Activated CD4-positive, alpha-beta T cell treated with anti-CD3 and anti-CD28 coated beads, Interleukin-10, Interleukin-2, amounts not matched to agents 100 ng/mL and 50 ng/mL, durations not matched to agents 16 hours and 8 hours (primary cell): ENCODE measurements at regions not wholly inside any gene's neighbourhood (a gene's known extent, or its start where the extent isn't known, plus 50 kb on each side); places are given as distances from the start of the nearest gene placed in this dataset.
"Not testable (repeated sequence)": the region's sequence is repeated elsewhere in the genome, so short reads cannot be mapped to it uniquely, and the experiment has no call there.

ENCODE experiments used
- DNase-seq: peaks from one replicate; pipeline ENCODE4 v3.0.0-alpha.2; 2020

DNA sequence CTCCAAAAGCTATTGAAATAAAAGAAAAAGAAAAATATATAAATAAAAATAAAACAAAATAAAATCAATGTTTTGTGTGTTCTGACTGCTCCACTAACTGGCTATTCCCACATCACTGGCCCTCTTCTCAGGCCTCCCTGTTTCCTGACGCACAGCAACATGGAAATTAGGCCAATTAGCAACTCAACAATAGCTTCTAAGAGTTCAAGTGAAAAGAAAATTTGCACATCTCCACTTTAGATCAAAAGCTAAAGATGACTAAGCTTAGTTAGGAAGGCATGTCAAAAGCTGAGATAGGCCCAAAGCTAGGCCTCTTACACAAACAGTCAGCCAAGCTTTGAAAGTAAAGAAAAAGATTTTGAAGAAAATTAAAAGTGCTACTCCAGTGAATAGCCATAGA, 200.8 kb downstream of the DUSP6 start:
- DNase-seq = no peak

DNA sequence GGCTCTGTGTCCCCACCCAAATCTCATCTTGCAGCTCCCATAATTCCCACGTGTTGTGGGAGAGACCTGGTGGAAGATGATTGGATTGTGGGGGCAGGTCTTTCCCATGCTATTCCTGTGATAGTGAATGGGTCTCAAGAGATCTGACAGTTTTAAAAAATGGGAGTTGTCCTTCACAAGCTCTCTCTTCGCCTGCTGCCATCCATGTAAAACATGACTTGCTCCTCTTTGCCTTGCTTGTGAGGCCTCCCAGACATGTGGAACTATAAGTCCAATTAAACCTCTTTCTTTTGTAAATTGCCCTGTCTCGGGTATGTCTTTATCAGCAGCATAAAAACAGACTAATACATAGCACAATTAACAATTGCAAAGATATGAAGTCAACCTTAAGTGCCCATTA, 201.5 kb downstream of the DUSP6 start:
- DNase-seq = not testable (repeated sequence)

DNA sequence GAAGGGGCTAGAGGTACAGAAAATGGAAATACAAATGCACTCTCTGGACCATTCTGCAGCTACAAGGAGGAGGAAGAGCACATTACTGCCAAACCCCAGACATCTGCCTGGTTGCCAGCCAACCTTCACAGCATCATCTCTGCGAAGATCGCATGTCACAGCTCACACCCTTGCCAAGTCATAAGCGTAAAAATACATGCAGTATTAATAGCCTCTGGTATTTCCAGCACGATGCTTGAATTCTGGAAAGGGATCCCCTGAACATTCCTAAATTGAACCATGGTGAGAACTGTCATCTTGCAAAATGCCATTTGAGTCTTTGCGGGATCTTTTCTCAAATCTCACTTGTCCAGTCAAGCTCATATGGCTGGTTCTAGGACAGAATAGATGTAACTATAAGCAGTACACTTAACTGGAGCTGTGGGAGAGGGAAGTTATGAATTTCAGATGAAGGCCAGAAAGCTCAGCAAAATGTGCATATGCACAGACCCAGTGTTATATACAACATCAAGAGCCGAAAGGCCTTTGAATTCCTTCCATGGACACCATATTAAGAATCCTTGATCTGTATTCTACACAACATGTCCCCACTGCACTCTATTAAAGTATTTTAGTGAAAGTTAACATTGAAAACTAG, 211.6 kb downstream of the DUSP6 start:
- DNase-seq = no peak

DNA sequence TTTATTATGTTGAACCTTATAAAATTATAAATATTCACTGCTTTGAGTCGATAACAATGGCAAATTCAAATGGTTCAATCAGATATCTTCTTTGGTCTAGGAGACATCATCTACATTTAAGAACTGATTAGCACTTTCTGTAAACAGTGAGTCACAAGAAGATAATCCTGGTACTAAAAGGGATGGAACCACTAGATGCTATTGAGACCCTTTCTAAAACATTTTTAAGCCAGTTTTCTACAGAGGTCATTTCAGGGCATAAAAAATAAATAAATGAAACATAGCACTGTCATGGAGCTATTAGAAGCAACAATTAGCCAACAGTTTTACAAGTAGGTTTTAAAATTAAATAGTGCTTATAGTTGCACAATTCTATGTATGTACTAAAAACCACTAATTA, 212.2 kb downstream of the DUSP6 start:
- no peak for DNase-seq

DNA sequence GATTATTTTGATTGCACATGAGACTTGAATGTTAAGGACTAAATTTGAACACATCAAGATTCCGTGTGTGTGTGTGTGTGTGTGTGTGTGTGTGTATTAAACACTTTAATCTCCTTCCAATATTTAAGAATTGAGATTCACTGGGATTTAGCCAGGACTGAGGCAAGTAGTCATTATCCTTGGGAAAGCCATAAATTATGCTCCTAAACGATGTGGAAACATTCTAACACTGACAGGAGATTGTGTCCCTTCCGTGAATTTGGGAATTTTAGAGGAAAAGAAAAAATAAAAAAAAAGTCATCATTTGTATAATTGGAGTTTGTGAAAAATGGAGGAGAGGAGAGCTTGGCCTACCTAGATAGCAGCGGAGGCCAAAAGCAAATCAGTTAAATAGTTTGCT, 212.9 kb downstream of the DUSP6 start:
- no peak for DNase-seq

DNA sequence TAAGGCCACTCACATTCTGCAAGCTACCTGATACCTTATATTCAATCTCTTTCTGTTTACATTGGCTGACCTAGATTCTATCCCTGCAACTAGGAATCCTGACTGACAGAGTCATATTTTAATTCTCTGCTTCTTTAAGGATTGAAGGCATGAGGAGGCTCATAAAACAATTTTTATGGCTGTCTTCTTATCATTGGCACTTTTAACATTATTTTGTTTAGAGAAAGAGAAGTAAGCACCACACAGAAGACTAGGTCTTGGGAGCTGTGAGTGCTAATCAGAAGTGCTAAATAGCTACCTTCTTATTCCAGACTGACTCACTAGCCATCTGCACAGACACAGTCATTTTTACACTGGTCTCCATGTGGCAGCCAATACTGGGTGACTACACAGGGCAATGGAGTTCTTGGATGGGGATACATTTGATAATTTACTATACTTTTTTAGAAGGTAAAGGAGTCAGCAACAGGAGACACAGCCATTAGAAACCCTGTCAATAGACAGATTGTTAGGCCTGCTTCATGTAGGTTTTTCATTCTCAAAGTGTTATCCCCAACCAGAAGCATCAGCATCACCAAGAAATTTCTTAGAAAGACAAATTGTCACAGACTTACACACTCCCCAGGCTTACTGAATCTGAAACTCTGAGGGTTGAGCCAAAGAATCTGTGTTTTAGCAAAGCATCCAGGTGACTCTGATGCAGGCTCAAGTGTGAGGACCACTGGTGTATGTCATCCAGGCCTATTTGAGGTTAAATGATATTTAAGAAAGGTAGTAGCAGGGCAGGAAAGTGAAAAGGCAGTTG, 214.1 kb downstream of the DUSP6 start:
- peak; percentile 85 for DNase-seq

DNA sequence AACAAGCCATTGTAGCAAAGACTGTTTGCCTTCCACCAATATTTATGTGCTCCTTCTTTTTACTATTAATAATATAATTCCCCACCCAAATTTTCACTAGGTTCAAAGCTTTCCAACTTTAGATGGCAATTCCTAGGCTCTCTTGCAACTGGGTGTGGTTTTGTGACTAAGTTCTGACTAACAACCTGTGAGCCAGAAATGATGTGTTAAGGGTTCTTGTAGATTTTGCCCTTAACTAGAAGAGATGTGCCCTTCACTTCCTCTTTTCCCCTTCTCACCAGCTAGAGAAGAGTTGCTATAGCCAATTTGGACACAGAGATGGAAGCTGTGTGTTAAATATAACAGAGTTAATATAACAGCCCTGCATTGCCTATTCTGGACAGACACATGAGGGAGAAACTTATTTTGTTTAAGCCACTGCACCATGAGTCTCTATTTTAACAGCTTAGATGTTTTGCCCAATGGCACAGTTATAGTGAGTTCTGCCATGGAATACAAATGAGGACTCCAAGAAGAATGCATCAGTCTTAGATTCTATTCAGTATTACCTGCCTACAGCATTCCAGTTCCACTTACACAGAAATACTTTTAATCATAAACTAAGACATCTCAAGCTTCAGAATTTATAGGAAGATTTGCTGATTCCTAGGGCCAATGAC, 216.2 kb downstream of the DUSP6 start:
- DNase-seq = peak; percentile 68

DNA sequence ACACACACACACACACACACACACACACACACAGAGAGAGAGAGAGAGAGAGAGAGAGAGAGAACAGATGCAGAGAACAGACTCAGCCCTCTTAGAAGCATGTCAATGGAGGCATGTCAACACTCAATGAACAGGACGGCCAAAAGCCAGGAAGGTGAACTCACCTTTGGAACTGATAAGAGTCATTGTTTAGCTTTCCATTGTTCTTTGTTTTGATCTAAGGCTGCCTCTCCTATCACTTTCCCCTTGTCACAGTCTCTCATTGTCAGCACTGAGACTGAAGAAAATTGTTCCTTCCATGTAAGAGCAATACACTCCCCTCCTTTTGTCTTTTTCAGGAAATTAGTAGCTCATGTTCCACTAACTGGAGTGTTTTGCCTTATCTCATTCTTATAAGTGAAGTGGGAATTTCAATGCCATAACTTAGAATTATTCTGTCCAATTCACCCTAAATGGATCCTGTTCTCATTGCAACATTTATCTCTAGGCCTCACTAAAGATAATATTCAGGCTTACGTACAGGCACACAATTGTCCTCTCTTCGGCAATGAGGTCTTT, 218.0 kb downstream of the DUSP6 start:
- no peak for DNase-seq

DNA sequence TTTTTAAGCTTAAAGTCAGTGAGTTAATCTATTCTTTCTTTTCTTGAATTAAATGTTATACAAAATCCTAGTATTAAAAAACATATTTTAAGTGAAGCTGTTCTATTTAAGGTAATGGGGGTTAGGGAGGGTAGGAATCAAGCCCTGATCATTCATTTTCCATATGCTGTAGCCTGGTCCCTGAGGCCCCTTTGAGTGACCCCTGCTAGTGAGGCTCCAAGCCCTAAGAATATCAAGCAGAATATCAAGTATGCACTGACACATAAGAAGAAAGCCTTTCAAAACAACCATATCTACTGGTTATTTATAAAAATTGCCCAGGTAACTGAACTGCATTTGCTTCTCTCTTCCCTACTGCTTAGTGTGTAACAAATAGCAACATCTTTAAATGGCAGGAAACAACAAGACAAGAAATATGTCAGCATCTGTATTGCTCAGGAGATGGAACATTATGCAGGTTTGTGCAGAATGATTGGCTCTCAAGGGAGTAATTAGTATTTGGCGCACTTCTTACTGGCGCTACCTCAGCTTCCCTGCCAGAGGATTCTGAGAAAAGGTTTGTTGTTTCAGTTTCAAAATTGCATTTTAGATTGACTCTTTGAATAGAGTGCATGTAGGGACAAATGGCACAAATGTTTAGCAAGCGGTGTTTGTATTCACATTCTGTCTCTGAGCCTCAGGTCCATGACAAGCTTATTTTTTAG, 223.0 kb downstream of the DUSP6 start:
- peak; percentile 54 for DNase-seq

DNA sequence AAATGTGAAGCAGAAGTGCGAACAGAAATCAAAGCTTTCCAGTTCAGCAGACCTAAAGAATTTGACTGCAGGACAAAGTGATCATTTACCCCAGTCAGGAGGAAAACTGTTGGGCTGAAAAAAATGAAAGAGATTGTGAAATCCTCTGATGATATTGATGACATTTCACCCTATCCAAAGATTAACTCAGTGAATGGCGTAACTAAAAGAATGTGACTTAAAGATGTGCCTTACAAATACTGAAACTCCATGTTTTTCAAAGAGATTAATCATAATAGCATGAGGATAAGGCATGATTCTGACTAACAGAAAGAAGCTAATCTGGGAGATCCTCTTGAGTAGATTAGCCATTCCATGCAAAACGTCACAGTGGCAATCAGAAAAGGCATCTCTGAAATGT, 225.6 kb downstream of the DUSP6 start:
- DNase-seq = no peak

DNA sequence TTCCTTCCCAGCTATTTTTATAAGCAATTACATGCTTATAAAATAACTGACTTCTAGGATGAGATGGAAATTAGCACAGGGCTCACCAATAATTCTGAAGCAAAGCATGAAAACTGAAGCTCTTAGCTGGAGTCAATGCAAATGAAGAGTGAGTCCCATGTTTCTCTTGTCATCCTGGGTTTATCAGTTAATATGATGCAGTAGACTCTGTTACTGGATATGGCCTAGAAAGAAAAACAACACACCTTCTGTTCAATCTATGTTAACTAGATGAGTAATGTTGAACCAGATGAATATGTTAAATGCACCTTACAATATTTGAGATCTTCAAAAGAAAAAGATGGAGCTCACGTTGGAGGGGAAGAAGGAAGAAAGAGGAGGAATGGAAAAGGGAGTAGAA, 229.4 kb downstream of the DUSP6 start:
- DNase-seq = no peak

DNA sequence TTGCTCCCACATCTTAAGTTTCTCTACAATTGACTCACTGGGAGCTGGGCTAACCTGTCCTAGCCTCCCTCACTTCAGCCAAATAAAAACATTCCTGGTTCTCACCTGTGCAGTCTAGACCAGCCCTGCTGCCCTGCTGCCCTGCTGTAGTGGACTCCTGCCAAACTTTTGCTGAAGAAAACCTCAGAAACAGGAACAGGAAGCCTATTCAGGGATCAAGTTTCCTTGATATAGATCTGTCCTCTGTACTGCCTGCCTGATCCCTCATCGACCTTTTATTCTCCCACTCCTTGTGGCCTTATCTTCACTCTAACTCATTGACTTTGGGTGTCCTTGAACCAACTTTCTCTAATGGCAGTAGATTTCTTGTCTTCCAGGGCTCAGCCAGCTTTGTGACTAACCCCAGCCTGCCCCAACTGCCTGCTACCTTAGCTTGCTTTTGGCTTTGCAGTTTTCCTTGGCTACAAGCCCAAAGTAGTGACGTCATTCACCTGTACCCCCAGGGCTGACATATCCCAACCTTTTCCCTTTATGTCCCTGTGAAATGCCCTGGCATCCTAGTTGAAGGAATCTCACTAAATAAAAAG, 234.8 kb downstream of the DUSP6 start:
- DNase-seq = no peak

DNA sequence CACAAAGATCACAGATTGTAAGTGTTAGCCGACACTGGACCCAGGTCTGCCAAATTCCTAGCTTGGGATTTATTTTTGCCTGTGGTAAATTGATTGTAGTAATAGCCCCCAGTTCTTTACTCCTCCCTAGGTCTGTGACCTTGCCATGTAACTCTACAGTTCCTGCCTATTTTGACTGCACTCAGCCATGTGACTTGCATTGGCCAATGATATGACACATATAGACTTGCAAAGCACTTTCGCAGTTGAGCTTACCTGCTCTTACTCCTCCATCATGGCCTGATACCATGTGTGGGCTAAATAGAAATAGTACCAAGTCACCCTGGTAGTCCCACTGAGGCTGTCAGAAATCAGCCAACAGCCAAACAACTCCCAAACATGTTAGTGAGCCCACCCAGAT, 240.3 kb downstream of the DUSP6 start:
- no peak for DNase-seq

DNA sequence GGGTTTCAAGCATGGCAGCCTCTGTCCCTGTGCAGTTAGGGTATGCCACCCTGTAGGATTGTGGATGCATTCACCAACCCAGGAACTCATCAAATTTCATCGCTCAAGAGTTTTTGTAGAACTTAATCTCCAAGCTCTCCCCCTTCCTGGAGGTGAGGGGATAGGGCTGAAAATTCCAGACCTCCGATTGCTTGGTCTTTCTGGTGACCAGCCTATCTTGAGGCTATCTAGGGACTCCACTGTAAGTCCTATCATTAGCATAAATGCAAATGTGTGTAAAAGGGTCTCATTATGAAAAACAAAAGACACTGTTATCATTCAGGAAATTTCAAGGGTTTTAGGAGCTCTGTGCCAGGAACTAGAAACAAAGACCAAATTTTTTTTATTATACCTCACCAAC, 244.0 kb downstream of the DUSP6 start:
- no peak for DNase-seq

DNA sequence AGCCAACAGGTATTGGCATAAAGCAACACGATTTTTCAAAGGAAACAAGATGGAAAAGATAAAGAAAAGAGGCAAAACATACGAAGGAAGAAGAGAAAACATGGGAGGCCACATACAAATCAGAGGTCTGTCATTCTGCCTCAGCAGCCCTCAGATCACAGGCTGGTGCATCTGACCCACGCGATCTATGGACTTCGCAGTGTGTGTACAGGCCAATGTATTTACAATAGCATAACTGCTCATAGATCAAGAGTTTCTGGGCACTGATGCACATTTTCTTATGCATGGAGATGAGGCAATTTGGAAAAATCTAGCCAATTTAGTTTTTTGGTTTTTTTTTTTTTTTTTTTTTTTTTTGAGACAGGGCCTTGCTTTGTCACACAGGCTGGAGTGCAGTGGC, 245.4 kb downstream of the DUSP6 start:
- no peak for DNase-seq

DNA sequence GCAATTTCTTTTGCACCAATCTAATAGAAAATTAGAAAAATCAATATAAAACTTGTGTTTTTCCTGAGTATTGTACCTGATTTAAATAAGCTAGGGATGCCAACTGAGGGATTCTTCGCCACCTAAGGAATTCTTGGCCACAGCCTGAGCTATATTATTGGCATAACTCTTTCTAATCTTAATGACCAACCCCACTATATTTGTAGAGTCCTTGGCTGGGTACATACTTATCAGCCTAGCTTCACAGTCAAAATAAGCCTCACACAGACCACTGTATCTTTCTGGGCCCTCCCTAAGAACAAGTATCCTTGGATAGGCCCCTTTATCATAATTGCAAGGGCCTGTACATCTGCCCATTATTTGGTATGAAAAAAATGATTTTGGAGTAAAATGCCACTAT, 247.1 kb downstream of the DUSP6 start:
- DNase-seq = no peak

DNA sequence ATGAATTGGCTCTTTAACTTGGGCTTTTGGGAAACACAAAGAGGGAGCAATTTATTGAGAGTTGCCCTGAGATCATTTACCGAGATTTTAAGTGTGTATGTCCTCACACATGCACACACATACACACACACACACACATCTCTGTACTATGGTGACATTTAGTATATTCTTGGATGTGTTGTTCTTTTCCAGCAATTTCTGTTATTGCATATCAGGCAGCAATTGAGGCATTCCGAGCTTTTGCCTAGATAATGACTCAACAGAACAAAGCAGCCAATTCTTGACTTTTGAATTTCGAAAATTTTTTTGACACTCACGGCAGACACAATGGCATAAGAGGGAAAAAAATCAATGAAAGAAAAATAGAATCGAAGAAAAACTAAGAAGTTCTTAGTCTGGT, 248.5 kb downstream of the DUSP6 start:
- no peak for DNase-seq

DNA sequence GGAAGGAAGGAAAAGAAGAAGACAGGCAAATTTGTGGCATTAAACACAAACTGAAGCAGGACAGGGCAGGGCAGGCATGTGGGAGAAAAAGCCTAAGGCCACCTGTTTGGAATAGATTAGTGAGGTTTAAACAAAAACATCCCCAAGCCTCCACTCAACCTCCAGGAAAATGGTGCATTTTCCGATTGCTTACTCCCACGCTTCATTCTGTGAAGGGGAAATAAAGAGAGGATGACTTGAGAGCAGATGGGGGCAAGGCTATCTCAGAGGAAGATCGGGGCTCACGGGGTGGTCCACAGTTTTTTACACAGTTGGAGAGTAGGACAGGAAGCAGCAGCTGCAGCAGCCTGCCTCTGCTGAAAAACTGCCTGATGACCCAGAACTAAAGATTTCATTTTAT, 250.9 kb downstream of the DUSP6 start:
- DNase-seq = no peak

DNA sequence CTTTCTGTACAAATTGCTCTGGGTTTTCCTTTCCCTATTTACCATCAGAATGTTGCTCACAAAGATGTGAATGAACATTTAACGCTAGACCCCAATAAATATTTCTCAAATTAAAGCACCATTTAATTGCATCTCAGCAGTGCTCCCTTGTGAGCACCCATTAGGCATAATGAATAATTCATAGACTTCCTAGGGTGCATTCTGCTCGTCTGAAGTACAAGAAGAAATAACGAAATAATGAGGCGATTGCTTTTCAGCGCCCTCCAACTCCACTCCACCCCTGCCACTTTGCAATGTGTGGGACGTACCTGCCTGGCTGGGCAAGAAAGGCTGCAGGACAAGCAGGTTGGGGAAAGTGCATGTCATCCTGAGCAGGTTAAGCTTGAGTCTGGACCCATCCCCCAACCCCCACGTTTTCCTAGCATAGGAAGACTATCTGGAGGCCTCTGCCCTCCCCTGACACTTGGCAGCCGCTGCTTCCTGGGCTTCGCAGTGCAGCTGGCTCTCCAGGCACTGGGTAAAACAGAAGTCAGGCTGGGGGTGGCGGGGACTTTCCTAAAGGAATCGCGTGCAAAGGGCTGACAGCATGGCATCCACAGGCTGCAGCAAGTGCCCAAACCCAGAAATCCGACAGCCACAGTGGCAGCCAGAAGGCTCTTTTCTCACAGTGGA, 253.7 kb downstream of the DUSP6 start:
- no peak for DNase-seq

DNA sequence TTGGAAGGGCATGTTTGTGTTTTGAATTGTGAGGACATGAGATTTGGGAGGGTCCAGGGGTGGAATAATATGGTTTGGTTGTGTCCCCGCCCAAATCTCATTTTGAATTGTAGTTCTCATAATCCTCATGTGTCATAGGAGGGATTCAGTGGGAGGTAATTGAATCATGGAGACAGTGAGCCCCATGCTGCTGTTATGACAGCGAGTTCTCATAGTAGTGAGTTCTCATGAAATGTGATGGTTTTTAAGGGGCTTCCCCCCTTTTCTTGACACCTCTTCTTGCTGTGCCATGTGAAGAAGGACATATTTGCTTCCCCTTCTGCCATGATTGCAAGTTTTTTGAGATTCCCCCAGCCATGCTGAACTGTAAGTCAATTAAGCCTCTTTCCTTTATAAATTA, 260.0 kb downstream of the DUSP6 start:
- DNase-seq = no peak

DNA sequence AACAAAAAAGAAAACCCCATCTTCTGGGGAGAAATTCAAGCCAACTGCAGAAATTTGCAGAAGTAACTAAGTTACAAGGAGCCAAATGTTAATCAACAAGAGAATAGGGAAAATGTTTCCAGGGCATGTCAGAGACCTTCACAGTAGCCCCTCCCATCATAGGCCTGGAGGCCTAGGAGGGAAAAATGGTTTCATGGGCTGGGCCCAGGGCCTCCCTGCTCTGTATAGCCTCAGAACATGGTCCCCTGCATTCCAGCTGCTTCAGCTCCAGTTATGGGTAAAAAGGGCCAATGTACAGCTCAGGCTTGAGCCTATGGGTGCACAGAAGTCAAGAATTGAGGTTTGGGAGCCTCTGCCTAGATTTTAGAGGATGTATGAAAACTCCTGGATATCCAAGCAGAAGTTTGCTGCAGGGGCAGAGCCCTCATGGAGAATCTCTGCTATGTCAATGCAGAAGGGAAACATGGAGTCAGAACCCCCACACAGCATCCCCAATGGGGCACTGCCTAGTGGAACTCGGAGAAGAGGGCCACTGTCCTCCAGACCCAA, 260.9 kb downstream of the DUSP6 start:
- no peak for DNase-seq

DNA sequence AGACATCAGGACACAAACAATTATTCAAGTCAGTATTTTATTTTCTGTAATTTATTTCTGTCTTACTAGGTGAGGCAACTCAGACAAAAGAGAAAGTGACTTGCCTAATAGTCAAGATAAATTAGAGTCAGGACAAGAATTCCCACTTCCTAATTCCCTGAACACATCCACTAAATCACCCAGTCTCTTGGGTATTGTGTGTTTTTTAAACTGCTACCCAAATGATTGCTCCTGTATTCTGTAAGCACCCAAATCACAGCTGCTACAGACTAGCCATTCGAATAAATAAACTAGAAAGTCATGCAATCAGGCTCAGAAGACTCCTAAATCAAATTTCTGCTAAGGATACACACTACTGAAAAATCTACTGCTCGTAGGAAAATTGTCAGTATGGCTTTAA, 263.0 kb downstream of the DUSP6 start:
- no peak for DNase-seq
